WTC11 (cell line): ENCODE measurements at regions not wholly inside any gene's neighbourhood (a gene's known extent, or its start where the extent isn't known, plus 50 kb on each side); places are given as distances from the start of the nearest gene placed in this dataset.

Experiments
- ATAC-seq: fragments of 200-7000 bp; cut with Tn5 transposase; 2 replicates; pipeline ENCODE4 v1.10.0; 2021; ENCODE audit warnings: mild to moderate bottlenecking, moderate library complexity
- CTCF ChIA-PET: fragments of 300-600 bp; sonication (Branson Sonifier 250); formaldehyde crosslinking; loops from one replicate; lab custom pipeline; 2021; ENCODE audit warnings: antibody characterized with exemption; lab: Charles Lee
- POLR2A ChIA-PET: fragments of 350-600 bp; sonication (Branson Sonifier 250); formaldehyde crosslinking; loops from one replicate; lab custom pipeline; 2021; ENCODE audit warnings: antibody characterized with exemption; lab: Charles Lee
- DNase-seq: peaks from one replicate; pipeline ENCODE4 v3.0.0; 2021; ENCODE audit warnings: low spot score
- H3K27ac Mint-ChIP-seq: 2 replicates; pipeline ENCODE4 v1.8.0; 2021; ENCODE audit warnings: mixed read lengths
- H3K27me3 Mint-ChIP-seq: 2 replicates; pipeline ENCODE4 v1.8.0; 2021; ENCODE audit warnings: low read depth, mild to moderate bottlenecking, moderate library complexity, mixed read lengths
- H3K36me3 Mint-ChIP-seq: 2 replicates; pipeline ENCODE4 v1.8.0; 2021; ENCODE audit warnings: mixed read lengths
- H3K4me1 Mint-ChIP-seq: 2 replicates; pipeline ENCODE4 v1.8.0; 2022; ENCODE audit warnings: mixed read lengths
- H3K4me3 Mint-ChIP-seq: 2 replicates; pipeline ENCODE4 v1.8.0; 2021; ENCODE audit warnings: mild to moderate bottlenecking, moderate library complexity, mixed read lengths
- H3K9me3 Mint-ChIP-seq: 2 replicates; pipeline ENCODE4 v1.8.0; 2021; ENCODE audit warnings: mixed read lengths
- CDX4 ChIP-seq: fragments of 250-450 bp; sonication (Bioruptor Pico); IDR thresholded peaks from 2 replicates; pipeline ENCODE4 v1.9.0; 2021; ENCODE audit warnings: moderate library complexity, mild to moderate bottlenecking, inconsistent platforms, borderline replicate concordance
- EMX1 ChIP-seq: fragments of 250-450 bp; sonication (Bioruptor Pico); IDR thresholded peaks from 2 replicates; pipeline ENCODE4 v1.8.0; 2021; ENCODE audit warnings: mild to moderate bottlenecking
- GRHL2 ChIP-seq: fragments of 250-450 bp; sonication (Bioruptor Pico); IDR thresholded peaks from 2 replicates; pipeline ENCODE4 v1.8.0; 2022; ENCODE audit warnings: mild to moderate bottlenecking, moderate library complexity; ENCODE audit not compliant: insufficient replicate concordance, severe bottlenecking
- GTF2I ChIP-seq: fragments of 250-450 bp; sonication (Bioruptor Pico); conservative IDR thresholded peaks from 2 replicates; pipeline ENCODE4 v1.4.0; 2021; ENCODE audit warnings: mild to moderate bottlenecking
- HMGXB4 ChIP-seq: sonication (generic); formaldehyde crosslinking; IDR thresholded peaks from 2 replicates; pipeline ENCODE4 v1.8.1; 2023; ENCODE audit warnings: mild to moderate bottlenecking, moderate library complexity, missing genetic modification reagents
- IRF2 ChIP-seq: sonication (generic); formaldehyde crosslinking; IDR thresholded peaks from 2 replicates; pipeline ENCODE4 v1.8.0; 2022; ENCODE audit warnings: low read depth, missing genetic modification reagents, borderline replicate concordance
- JUN ChIP-seq: sonication (generic); formaldehyde crosslinking; IDR thresholded peaks from 2 replicates; pipeline ENCODE4 v1.8.0; 2023; ENCODE audit warnings: mild to moderate bottlenecking, missing genetic modification reagents
- NFATC4 ChIP-seq: fragments of 250-450 bp; sonication (Bioruptor Pico); IDR thresholded peaks from 2 replicates; pipeline ENCODE4 v1.9.0; 2021; ENCODE audit warnings: mild to moderate bottlenecking
- NFYB ChIP-seq: sonication (generic); formaldehyde crosslinking; conservative IDR thresholded peaks from 2 replicates; pipeline ENCODE4 v1.8.0; 2022; ENCODE audit warnings: low read depth, missing genetic modification reagents
- NR3C1 ChIP-seq: sonication (generic); formaldehyde crosslinking; conservative IDR thresholded peaks from 2 replicates; pipeline ENCODE4 v1.8.1; 2023; ENCODE audit warnings: low read depth, mild to moderate bottlenecking, missing genetic modification reagents
- OVOL2 ChIP-seq: fragments of 250-450 bp; sonication (Bioruptor Pico); IDR thresholded peaks from 2 replicates; pipeline ENCODE4 v1.9.0; 2021; ENCODE audit warnings: mild to moderate bottlenecking, borderline replicate concordance
- RORB ChIP-seq: fragments of 250-450 bp; sonication (Bioruptor Pico); IDR thresholded peaks from 2 replicates; pipeline ENCODE4 v1.9.0; 2021; ENCODE audit warnings: mild to moderate bottlenecking
- ZBTB21 ChIP-seq: sonication (generic); formaldehyde crosslinking; IDR thresholded peaks from 2 replicates; pipeline ENCODE4 v1.8.1; 2023; ENCODE audit warnings: mild to moderate bottlenecking, missing genetic modification reagents, borderline replicate concordance
- ZNF121 ChIP-seq: sonication (generic); formaldehyde crosslinking; IDR thresholded peaks from 2 replicates; pipeline ENCODE4 v1.8.0; 2023; ENCODE audit warnings: missing genetic modification reagents
- ZNF416 ChIP-seq: fragments of 250-450 bp; sonication (Bioruptor Pico); IDR thresholded peaks from 2 replicates; pipeline ENCODE4 v1.9.0; 2021; ENCODE audit warnings: mild to moderate bottlenecking, inconsistent platforms
- ZNF671 ChIP-seq: fragments of 250-450 bp; sonication (Bioruptor Pico); IDR thresholded peaks from 2 replicates; pipeline ENCODE4 v1.8.0; 2021; ENCODE audit warnings: mild to moderate bottlenecking
- TF ChIP-seq, protein P1 (sequence below): sonication (generic); formaldehyde crosslinking; IDR thresholded peaks from 2 replicates; pipeline ENCODE4 v1.8.0; 2023; ENCODE audit warnings: missing genetic modification reagents, mild to moderate bottlenecking, borderline replicate concordance
- TF ChIP-seq, protein P2 (sequence below): sonication (generic); formaldehyde crosslinking; IDR thresholded peaks from 2 replicates; pipeline ENCODE4 v1.8.1; 2023; ENCODE audit warnings: mild to moderate bottlenecking, missing genetic modification reagents, borderline replicate concordance
- TF ChIP-seq, protein P3 (sequence below): sonication (generic); formaldehyde crosslinking; IDR thresholded peaks from 2 replicates; pipeline ENCODE4 v1.8.1; 2023; ENCODE audit warnings: mild to moderate bottlenecking, missing genetic modification reagents, moderate library complexity

DNA sequence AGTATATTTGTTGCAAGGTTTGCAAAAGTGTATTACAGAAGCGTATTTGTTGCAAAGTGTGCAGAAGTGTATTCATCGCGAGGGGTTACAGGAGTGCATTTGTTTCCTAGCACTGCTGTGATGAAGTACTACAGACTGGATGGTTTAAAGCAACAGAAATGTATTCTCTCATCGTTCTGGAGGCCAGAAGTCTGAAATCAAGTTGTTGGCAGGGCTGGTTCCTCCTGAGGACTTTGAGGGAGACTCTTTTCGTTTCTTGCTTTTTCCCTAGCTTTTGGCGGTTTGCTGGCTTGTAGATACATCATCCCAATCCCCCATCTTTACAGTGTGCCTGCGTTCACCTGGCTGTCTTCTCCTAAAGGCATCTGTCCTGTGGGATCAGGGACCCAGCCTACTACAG is 127.9 kb upstream of the USP29 start:
- TF ChIP-seq JUN (CRISPR knock-in tag) (no peak), NR3C1 (CRISPR knock-in tag) (no peak), RORB (CRISPR knock-in tag) (no peak), EMX1 (CRISPR knock-in tag) (no peak), NFATC4 (CRISPR knock-in tag) (no peak), ZNF416 (no peak), ZNF121 (no peak), NFYB (no peak), HMGXB4 (CRISPR knock-in tag) (no peak), OVOL2 (CRISPR knock-in tag) (no peak), GRHL2 (no peak), GTF2I (CRISPR knock-in tag) (no peak), IRF2 (CRISPR knock-in tag) (no peak), ZNF671 (CRISPR knock-in tag) (no peak), ZBTB21 (CRISPR knock-in tag) (no peak), CDX4 (CRISPR knock-in tag) (no peak)
- TF ChIP-seq, protein P1, sequence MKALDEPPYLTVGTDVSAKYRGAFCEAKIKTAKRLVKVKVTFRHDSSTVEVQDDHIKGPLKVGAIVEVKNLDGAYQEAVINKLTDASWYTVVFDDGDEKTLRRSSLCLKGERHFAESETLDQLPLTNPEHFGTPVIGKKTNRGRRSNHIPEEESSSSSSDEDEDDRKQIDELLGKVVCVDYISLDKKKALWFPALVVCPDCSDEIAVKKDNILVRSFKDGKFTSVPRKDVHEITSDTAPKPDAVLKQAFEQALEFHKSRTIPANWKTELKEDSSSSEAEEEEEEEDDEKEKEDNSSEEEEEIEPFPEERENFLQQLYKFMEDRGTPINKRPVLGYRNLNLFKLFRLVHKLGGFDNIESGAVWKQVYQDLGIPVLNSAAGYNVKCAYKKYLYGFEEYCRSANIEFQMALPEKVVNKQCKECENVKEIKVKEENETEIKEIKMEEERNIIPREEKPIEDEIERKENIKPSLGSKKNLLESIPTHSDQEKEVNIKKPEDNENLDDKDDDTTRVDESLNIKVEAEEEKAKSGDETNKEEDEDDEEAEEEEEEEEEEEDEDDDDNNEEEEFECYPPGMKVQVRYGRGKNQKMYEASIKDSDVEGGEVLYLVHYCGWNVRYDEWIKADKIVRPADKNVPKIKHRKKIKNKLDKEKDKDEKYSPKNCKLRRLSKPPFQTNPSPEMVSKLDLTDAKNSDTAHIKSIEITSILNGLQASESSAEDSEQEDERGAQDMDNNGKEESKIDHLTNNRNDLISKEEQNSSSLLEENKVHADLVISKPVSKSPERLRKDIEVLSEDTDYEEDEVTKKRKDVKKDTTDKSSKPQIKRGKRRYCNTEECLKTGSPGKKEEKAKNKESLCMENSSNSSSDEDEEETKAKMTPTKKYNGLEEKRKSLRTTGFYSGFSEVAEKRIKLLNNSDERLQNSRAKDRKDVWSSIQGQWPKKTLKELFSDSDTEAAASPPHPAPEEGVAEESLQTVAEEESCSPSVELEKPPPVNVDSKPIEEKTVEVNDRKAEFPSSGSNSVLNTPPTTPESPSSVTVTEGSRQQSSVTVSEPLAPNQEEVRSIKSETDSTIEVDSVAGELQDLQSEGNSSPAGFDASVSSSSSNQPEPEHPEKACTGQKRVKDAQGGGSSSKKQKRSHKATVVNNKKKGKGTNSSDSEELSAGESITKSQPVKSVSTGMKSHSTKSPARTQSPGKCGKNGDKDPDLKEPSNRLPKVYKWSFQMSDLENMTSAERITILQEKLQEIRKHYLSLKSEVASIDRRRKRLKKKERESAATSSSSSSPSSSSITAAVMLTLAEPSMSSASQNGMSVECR: no peak
- TF ChIP-seq, protein P2, sequence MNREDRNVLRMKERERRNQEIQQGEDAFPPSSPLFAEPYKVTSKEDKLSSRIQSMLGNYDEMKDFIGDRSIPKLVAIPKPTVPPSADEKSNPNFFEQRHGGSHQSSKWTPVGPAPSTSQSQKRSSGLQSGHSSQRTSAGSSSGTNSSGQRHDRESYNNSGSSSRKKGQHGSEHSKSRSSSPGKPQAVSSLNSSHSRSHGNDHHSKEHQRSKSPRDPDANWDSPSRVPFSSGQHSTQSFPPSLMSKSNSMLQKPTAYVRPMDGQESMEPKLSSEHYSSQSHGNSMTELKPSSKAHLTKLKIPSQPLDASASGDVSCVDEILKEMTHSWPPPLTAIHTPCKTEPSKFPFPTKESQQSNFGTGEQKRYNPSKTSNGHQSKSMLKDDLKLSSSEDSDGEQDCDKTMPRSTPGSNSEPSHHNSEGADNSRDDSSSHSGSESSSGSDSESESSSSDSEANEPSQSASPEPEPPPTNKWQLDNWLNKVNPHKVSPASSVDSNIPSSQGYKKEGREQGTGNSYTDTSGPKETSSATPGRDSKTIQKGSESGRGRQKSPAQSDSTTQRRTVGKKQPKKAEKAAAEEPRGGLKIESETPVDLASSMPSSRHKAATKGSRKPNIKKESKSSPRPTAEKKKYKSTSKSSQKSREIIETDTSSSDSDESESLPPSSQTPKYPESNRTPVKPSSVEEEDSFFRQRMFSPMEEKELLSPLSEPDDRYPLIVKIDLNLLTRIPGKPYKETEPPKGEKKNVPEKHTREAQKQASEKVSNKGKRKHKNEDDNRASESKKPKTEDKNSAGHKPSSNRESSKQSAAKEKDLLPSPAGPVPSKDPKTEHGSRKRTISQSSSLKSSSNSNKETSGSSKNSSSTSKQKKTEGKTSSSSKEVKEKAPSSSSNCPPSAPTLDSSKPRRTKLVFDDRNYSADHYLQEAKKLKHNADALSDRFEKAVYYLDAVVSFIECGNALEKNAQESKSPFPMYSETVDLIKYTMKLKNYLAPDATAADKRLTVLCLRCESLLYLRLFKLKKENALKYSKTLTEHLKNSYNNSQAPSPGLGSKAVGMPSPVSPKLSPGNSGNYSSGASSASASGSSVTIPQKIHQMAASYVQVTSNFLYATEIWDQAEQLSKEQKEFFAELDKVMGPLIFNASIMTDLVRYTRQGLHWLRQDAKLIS (CRISPR knock-in tag): no peak
- TF ChIP-seq, protein P3, sequence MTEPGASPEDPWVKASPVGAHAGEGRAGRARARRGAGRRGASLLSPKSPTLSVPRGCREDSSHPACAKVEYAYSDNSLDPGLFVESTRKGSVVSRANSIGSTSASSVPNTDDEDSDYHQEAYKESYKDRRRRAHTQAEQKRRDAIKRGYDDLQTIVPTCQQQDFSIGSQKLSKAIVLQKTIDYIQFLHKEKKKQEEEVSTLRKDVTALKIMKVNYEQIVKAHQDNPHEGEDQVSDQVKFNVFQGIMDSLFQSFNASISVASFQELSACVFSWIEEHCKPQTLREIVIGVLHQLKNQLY: no peak
- Mint-ChIP-seq H3K4me1 (no peaks in the 10 kb centered on the region), H3K9me3 (peaks cover 74% of the 10 kb centered on the region), H3K27ac (no peak overlapping the region), H3K27me3 (peaks cover 24% of the 10 kb centered on the region), H3K4me3 (no peak overlapping the region), H3K36me3 (peaks cover 70% of the 10 kb centered on the region)
- ATAC-seq: no peak
- CTCF ChIA-PET: no interaction called here
- DNase-seq: no peak
- POLR2A ChIA-PET: no interaction called here
